ENCODE measurements at regions not wholly inside any gene's neighbourhood (a gene's known extent, or its start where the extent isn't known, plus 50 kb on each side); places are given as distances from the start of the nearest gene placed in this dataset.
A peak's percentile ranks its signal among the peaks of the same experiment; 100 is the strongest.

DNA sequence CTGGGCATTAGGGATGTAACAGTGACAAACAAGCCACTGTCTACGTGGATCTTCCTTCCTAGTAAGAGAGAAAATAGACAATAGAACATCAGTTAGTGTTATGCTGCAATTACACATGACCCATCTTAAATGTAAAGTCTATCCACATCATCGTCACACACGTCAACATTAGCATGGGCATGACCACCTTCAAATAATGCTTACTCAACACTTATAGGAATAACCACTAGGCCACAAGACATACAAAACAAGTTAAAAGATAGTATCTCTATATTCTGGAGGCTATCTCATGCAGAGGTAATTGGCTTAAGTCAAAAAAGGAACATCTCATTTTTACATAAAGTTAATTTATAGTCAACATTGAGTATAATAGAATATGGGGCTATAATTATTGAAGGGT is 156.5 kb downstream of the MOXD1 start:
- no peaks in the 10 kb centered on the region for H3K36me3 ChIP-seq (ENCODE audit: control insufficient read depth, insufficient read depth, low read length)
- H3K27me3 ChIP-seq (ENCODE audit: control insufficient read depth, insufficient read depth, low read length) = no peaks in the 10 kb centered on the region
- TF ChIP-seq, protein P1, sequence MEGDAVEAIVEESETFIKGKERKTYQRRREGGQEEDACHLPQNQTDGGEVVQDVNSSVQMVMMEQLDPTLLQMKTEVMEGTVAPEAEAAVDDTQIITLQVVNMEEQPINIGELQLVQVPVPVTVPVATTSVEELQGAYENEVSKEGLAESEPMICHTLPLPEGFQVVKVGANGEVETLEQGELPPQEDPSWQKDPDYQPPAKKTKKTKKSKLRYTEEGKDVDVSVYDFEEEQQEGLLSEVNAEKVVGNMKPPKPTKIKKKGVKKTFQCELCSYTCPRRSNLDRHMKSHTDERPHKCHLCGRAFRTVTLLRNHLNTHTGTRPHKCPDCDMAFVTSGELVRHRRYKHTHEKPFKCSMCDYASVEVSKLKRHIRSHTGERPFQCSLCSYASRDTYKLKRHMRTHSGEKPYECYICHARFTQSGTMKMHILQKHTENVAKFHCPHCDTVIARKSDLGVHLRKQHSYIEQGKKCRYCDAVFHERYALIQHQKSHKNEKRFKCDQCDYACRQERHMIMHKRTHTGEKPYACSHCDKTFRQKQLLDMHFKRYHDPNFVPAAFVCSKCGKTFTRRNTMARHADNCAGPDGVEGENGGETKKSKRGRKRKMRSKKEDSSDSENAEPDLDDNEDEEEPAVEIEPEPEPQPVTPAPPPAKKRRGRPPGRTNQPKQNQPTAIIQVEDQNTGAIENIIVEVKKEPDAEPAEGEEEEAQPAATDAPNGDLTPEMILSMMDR (IDR thresholded peaks at IDR 0.05; ENCODE audit: insufficient read depth, low read length, severe bottlenecking) = no peak
- no peak for DNase-seq (ENCODE audit: low read depth)
- no peak for FAIRE-seq
- no peak overlapping the region for H3K4me3 ChIP-seq (ENCODE audit: low read depth, low read length)

DNA sequence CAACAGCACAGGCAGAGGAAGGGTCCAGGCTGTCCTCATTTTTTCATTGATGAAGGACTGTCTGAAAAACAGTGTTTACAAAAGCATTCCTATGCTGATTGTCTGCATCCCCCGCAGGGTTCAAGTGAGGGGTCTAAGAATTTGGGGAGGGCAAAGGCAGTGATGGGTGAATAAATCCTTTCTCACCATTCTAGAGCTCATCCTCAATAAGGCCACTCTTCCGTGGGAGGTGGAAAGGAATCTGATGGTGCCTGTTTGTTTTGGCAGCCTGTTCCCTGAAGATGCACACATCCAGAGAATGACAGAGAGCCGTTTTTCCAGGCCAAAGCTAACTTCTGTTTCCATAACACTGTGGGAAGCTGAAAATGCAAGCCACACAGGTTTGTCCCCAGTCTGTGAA is 164.5 kb downstream of the MOXD1 start:
- FAIRE-seq = no peak
- Histone ChIP-seq H3K36me3 (ENCODE audit: control insufficient read depth, insufficient read depth, low read length) (no peaks in the 10 kb centered on the region), H3K4me3 (ENCODE audit: low read depth, low read length) (no peak overlapping the region), H3K27me3 (ENCODE audit: control insufficient read depth, insufficient read depth, low read length) (no peaks in the 10 kb centered on the region)
- no peak for DNase-seq (ENCODE audit: low read depth)
- TF ChIP-seq, protein P1 (IDR thresholded peaks at IDR 0.05; ENCODE audit: insufficient read depth, low read length, severe bottlenecking) = no peak

DNA sequence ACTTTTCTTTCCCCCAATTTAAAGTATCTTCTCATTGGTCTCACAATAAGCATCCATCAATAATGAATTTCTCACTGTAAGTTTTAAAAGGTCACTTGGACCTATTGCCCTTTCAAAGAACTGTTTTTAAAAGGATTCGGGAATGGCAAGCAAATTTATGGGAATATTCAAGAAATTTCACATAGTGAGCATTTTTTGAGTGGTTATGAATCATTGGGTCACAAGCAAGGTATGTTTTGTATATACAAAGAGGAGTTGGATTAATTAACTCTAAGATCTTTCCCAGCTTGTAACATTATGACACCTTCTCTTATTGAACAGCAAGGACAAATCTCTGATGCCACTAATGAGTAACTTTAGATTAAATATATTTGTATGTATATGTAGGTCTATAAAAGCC is 165.0 kb downstream of the MOXD1 start:
- Histone ChIP-seq H3K4me3 (ENCODE audit: low read depth, low read length) (no peak overlapping the region), H3K27me3 (ENCODE audit: control insufficient read depth, insufficient read depth, low read length) (no peaks in the 10 kb centered on the region), H3K36me3 (ENCODE audit: control insufficient read depth, insufficient read depth, low read length) (no peaks in the 10 kb centered on the region)
- FAIRE-seq (no peak), DNase-seq (ENCODE audit: low read depth) (no peak)
- TF ChIP-seq, protein P1 (IDR thresholded peaks at IDR 0.05; ENCODE audit: insufficient read depth, low read length, severe bottlenecking) = no peak

DNA sequence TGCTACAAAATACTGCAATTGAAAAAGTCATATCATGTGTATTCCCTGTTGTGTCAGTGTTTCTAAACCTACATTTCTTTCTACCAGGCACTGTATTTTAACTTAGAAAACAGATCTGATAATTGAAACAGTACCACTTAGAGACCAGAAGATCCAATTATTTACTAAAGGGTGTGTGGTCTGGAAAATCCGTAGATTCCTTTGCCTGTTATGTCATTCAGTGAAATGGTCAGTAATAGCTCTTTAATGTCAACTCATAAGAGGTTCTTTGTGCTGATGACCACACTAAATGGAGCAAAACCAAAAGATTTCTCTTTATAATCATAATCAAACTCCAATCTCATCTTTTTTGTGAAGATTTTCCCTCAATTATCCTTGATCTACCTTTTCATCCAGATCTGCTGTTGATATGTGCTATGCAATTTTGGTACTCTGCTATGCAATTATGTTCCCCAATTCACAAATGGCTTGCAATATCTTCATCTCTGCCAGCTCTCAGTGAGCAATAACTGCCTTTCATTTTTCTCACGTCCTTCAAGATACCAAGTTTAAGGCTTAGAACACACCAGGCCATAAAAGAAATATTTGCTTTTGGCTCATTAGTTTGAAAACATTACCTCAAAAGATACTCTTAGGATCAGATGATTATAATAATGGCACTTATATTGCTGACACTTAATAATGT is 165.5 kb downstream of the MOXD1 start:
- Histone ChIP-seq H3K4me3 (ENCODE audit: low read depth, low read length) (no peak overlapping the region), H3K36me3 (ENCODE audit: control insufficient read depth, insufficient read depth, low read length) (no peaks in the 10 kb centered on the region), H3K27me3 (ENCODE audit: control insufficient read depth, insufficient read depth, low read length) (no peaks in the 10 kb centered on the region)
- TF ChIP-seq, protein P1 (IDR thresholded peaks at IDR 0.05; ENCODE audit: insufficient read depth, low read length, severe bottlenecking) = no peak
- no peak for FAIRE-seq
- no peak for DNase-seq (ENCODE audit: low read depth)

DNA sequence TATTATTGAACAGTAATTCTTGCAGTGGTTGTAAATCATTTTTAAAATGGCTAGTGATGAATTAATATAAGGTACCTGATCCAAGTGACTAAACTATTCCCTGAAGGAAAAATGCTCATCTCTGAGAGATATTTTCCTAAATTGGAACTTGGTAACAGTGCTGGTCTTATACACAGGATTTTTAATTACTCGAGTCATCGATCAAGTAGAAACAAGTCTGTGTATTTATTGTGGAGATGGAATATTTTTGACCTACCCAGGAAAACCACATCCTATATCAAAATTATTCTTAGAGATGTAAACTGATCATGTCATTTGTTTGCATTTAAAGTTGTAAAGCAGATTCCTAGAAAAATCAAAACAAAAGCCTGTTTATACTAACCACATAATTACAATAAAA is 166.9 kb downstream of the MOXD1 start:
- no peaks in the 10 kb centered on the region for H3K36me3 ChIP-seq (ENCODE audit: control insufficient read depth, insufficient read depth, low read length)
- no peaks in the 10 kb centered on the region for H3K27me3 ChIP-seq (ENCODE audit: control insufficient read depth, insufficient read depth, low read length)
- TF ChIP-seq, protein P1 (IDR thresholded peaks at IDR 0.05; ENCODE audit: insufficient read depth, low read length, severe bottlenecking) = no peak
- DNase-seq (ENCODE audit: low read depth) = peak; percentile 76
- H3K4me3 ChIP-seq (ENCODE audit: low read depth, low read length) = no peak overlapping the region
- no peak for FAIRE-seq

Data from bronchial epithelial cell (primary cell).